Neural progenitor cell (in vitro differentiated cells): ENCODE measurements at regions not wholly inside any gene's neighbourhood (a gene's known extent, or its start where the extent isn't known, plus 50 kb on each side); places are given as distances from the start of the nearest gene placed in this dataset.

Source experiments
- EZH2 ChIP-seq: fragments of 200-600 bp; sonication (generic); IDR thresholded peaks from 2 replicates; pipeline ENCODE4 v1.6.1; 2017; ENCODE audit warnings: antibody characterized with exemption, mild to moderate bottlenecking, moderate library complexity
- EZH2phosphoT487 ChIP-seq: fragments of 200-600 bp; sonication (generic); IDR thresholded peaks from 2 replicates; pipeline ENCODE4 v1.6.1; 2017; ENCODE audit warnings: antibody characterized with exemption
- TF ChIP-seq, protein P1 (sequence below): fragments of 200-600 bp; sonication (generic); IDR thresholded peaks from 2 replicates; pipeline ENCODE4 v1.5.1; 2017; ENCODE audit warnings: antibody characterized with exemption, mild to moderate bottlenecking

DNA sequence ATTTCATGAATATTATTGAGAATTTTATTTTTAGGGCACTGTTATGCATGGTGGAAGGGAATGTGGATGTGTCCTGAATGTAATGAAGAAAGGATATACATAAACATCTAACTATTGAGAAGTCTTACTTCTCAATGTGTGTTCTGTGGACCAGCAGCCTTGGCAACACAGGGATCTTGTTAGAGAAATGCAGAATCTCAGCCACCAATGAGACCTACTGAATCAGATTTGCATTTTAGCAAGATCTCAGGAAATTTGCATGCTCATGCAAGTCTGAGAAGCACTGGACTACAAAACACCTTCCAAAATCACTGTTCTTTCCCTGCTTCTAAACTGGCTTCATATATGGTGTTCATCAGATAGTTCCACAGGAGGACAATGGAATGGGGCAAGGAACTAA is 139.7 kb upstream of the WDFY3 start:
- TF ChIP-seq, protein P1, sequence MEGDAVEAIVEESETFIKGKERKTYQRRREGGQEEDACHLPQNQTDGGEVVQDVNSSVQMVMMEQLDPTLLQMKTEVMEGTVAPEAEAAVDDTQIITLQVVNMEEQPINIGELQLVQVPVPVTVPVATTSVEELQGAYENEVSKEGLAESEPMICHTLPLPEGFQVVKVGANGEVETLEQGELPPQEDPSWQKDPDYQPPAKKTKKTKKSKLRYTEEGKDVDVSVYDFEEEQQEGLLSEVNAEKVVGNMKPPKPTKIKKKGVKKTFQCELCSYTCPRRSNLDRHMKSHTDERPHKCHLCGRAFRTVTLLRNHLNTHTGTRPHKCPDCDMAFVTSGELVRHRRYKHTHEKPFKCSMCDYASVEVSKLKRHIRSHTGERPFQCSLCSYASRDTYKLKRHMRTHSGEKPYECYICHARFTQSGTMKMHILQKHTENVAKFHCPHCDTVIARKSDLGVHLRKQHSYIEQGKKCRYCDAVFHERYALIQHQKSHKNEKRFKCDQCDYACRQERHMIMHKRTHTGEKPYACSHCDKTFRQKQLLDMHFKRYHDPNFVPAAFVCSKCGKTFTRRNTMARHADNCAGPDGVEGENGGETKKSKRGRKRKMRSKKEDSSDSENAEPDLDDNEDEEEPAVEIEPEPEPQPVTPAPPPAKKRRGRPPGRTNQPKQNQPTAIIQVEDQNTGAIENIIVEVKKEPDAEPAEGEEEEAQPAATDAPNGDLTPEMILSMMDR = no peak
- no peak for TF ChIP-seq EZH2
- no peak for TF ChIP-seq EZH2phosphoT487
